HL-60 (cell line): ENCODE measurements at regions not wholly inside any gene's neighbourhood (a gene's known extent, or its start where the extent isn't known, plus 50 kb on each side); places are given as distances from the start of the nearest gene placed in this dataset.

Experiments
- DNase-seq, 2 experiments: peaks; one replicate each; pipeline ENCODE4 v3.0.0-alpha.2; 2010 to 2020; ENCODE audit warnings: low read depth in 1 of 2, low spot score in 1 of 2
- H3K27ac ChIP-seq: fragments of 250-450 bp; sonication (Bioruptor Pico); replicated peaks from 2 replicates; pipeline ENCODE4 v1.5.1; 2020; ENCODE audit warnings: mild to moderate bottlenecking, moderate library complexity
- H3K27me3 ChIP-seq: fragments of 250-450 bp; sonication (Bioruptor Pico); 2 replicates; pipeline ENCODE4 v1.5.1; 2021; ENCODE audit warnings: mild to moderate bottlenecking, moderate library complexity; ENCODE audit not compliant: insufficient read depth, poor library complexity, severe bottlenecking
- H3K4me3 ChIP-seq: replicated peaks from 2 replicates; pipeline ENCODE4 v1.5.1; 2011; ENCODE audit warnings: mild to moderate bottlenecking, control low read depth, low read length; ENCODE audit not compliant: insufficient read depth
- CTCF ChIP-seq: IDR thresholded peaks from one replicate; pipeline ENCODE4 v1.5.1; 2011; ENCODE audit warnings: low read length, control low read depth, inconsistent platforms; ENCODE audit not compliant: insufficient read depth
- GABPA ChIP-seq: IDR thresholded peaks from 2 replicates; pipeline ENCODE4 v1.6.1; 2012; ENCODE audit warnings: low read depth
- POLR2AphosphoS5 ChIP-seq: IDR thresholded peaks from 2 replicates; pipeline ENCODE4 v1.6.1; 2012; ENCODE audit warnings: low read depth
- REST ChIP-seq: IDR thresholded peaks from 2 replicates; pipeline ENCODE4 v1.6.1; 2012; ENCODE audit warnings: low read depth; ENCODE audit not compliant: insufficient replicate concordance
- SPI1 ChIP-seq: IDR thresholded peaks from 2 replicates; pipeline ENCODE4 v1.6.1; 2012; ENCODE audit warnings: low read depth, mild to moderate bottlenecking, borderline replicate concordance

GRCh38 chr14:101130861-101131260, 227.3 kb upstream of the RTL1 start:
- DNase-seq: no peak
- H3K27ac ChIP-seq: no peak overlapping the region
- no peak for TF ChIP-seq REST
- no peak for TF ChIP-seq SPI1
- TF ChIP-seq GABPA: no peak
- TF ChIP-seq POLR2AphosphoS5: no peak
- TF ChIP-seq CTCF: no peak
- no peak overlapping the region for H3K4me3 ChIP-seq
- no peaks in the 10 kb centered on the region for H3K27me3 ChIP-seq

- DNase-seq: no peak
- H3K27ac ChIP-seq: no peak overlapping the region
- TF ChIP-seq CTCF (no peak), POLR2AphosphoS5 (no peak), GABPA (no peak), REST (no peak), SPI1 (no peak)
Measured at GRCh38 chr14:101131451-101131916, 228.0 kb upstream of the RTL1 start.

GRCh38 chr14:101132051-101132571, 228.6 kb upstream of the RTL1 start:
- TF ChIP-seq CTCF (no peak), POLR2AphosphoS5 (no peak), SPI1 (no peak), GABPA (no peak), REST (no peak)
- H3K27ac ChIP-seq: no peak overlapping the region
- DNase-seq: no peak
- no peaks in the 10 kb centered on the region for H3K27me3 ChIP-seq
- H3K4me3 ChIP-seq: no peak overlapping the region

More at GRCh38 chr14:101131451-101131916, 228.0 kb upstream of the RTL1 start:
- Histone ChIP-seq H3K27me3 (no peaks in the 10 kb centered on the region), H3K4me3 (no peak overlapping the region)
